MG63 (cell line): ENCODE measurements at regions not wholly inside any gene's neighbourhood (a gene's known extent, or its start where the extent isn't known, plus 50 kb on each side); places are given as distances from the start of the nearest gene placed in this dataset.
"Not testable (repeated sequence)": the region's sequence is repeated elsewhere in the genome, so short reads cannot be mapped to it uniquely, and the experiment has no call there.

Experiments
- DNase-seq: peaks from one replicate; pipeline ENCODE4 v3.0.0-alpha.2; 2020
- H3K27me3 ChIP-seq: fragments of 250-450 bp; sonication (Bioruptor Pico); 2 replicates; pipeline ENCODE4 v1.5.1; 2020; ENCODE audit warnings: mild to moderate bottlenecking, moderate library complexity
- H3K36me3 ChIP-seq: fragments of 250-450 bp; sonication (Bioruptor Pico); 2 replicates; pipeline ENCODE4 v1.5.1; 2020; ENCODE audit warnings: mild to moderate bottlenecking, moderate library complexity
- H3K4me3 ChIP-seq: fragments of 250-450 bp; sonication (Bioruptor Pico); 2 replicates; pipeline ENCODE4 v1.5.1; 2020; ENCODE audit warnings: mild to moderate bottlenecking, moderate library complexity
- H3K9me3 ChIP-seq: fragments of 250-450 bp; sonication (Bioruptor Pico); 2 replicates; pipeline ENCODE4 v1.5.1; 2020; ENCODE audit warnings: mild to moderate bottlenecking, moderate library complexity

GRCh38 chr13:56755181-56755935 lies 385.4 kb upstream of the PRR20A start:
- H3K27me3 ChIP-seq = no peaks in the 10 kb centered on the region
- H3K9me3 ChIP-seq = no peaks in the 10 kb centered on the region
- no peak for DNase-seq
- no peaks in the 10 kb centered on the region for H3K36me3 ChIP-seq
- no peak overlapping the region for H3K4me3 ChIP-seq

DNA sequence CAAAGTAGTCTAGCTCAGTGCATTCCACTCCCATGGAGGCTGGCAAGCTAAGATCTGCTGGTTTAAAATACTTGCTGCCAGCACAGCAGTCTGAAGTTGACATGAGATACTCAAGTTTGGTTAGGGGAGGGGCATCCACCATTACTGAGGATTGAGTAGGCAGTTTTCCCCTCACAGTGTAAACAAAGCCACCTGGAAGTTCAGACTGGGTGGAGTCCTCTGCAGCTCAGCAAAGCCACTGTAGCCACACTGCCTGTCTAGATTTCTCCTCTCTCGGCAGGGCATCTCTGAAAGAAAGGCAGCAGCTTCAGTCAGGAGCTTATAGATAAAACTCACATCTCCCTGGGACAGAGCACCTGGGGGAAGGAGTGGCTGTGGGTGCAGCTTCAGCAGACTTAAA lies 377.4 kb upstream of the PRR20A start:
- H3K36me3 ChIP-seq, H3K4me3 ChIP-seq, H3K9me3 ChIP-seq, H3K27me3 ChIP-seq, DNase-seq: not testable (repeated sequence)

GRCh38 chr13:56773148-56773547 lies 367.6 kb upstream of the PRR20A start:
- H3K9me3 ChIP-seq = no peaks in the 10 kb centered on the region
- no peak overlapping the region for H3K4me3 ChIP-seq
- no peak for DNase-seq
- no peaks in the 10 kb centered on the region for H3K27me3 ChIP-seq
- no peaks in the 10 kb centered on the region for H3K36me3 ChIP-seq

DNA sequence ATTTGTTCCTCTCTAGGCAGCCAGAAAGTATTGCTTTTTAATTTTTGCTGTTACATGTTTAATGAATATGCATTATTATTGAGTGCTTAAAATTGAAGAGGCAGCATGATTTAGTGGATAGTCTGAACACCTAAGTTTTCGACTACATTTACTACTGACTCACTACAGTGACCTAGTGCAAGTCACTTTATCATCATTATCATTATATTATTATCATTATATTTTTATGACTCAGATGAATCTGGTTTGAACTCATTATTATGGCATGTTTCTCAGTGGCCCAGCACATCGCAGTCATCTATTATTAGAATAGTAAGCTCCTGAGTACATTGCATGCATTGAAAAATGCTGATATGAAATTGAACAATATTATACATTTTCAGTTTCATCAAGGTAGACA lies 351.2 kb upstream of the PRR20A start:
- DNase-seq = no peak
- no peaks in the 10 kb centered on the region for H3K9me3 ChIP-seq
- H3K4me3 ChIP-seq = no peak overlapping the region
- H3K27me3 ChIP-seq = no peaks in the 10 kb centered on the region
- H3K36me3 ChIP-seq = no peaks in the 10 kb centered on the region

DNA sequence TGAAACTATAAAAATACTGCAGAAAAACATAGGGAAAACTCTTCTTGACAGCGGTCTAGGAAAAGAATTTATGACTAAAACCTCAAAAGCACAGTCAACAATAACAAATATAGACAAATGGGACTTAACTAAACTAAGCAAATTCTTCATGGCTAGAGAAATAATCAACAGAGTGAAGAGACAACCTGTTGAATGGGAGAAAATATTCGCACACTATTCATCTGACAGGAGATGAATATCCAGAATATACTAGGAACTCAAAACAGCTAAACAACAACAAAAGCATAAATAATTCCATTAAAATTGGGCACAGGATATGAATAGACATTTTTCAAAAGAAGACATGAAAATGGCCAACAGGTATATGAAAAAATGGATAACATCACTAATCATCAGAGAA lies 303.6 kb upstream of the PRR20A start:
- no peaks in the 10 kb centered on the region for H3K9me3 ChIP-seq
- DNase-seq = no peak
- no peaks in the 10 kb centered on the region for H3K27me3 ChIP-seq
- H3K36me3 ChIP-seq = no peaks in the 10 kb centered on the region
- no peak overlapping the region for H3K4me3 ChIP-seq

DNA sequence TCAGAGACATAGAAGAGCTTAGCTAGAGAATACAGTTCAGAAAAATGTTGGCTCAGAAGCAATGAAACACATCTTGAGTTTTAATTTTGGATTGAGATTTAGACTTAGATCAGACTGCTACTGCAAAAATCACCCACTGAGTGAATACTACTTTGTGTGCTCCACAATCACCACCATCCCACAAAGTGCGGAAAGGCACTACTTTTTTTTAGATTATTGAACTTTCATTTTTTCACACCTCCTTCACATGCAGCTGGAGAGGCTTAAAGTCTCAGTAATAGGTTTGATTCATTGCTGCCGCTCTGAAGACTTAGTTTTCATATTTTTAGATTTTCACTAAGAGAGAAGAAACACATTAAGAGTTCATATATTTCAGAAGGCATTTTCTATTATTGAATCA lies 289.9 kb upstream of the PRR20A start:
- no peak overlapping the region for H3K4me3 ChIP-seq
- no peaks in the 10 kb centered on the region for H3K27me3 ChIP-seq
- H3K9me3 ChIP-seq = no peaks in the 10 kb centered on the region
- DNase-seq = no peak
- H3K36me3 ChIP-seq = no peaks in the 10 kb centered on the region

DNA sequence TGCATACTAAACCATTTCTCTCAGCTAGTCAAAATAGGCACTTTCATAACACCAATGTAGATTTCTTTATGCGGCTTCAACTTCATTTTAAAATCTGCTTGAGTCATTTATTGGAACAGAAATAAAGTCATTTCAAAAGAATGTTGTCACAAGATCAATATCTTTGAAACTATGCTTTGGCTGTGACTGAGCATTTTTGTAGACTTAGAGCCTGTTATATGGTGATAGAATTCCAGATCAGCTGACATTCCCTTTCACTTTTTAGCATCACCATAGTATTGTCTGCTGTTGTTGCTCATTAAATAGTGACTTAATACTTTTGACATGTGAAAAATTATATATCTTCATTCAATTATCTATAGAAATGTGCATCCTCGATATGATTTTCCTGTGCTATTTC lies 279.2 kb upstream of the PRR20A start:
- no peaks in the 10 kb centered on the region for H3K27me3 ChIP-seq
- no peaks in the 10 kb centered on the region for H3K9me3 ChIP-seq
- no peak overlapping the region for H3K4me3 ChIP-seq
- no peaks in the 10 kb centered on the region for H3K36me3 ChIP-seq
- no peak for DNase-seq

- Histone ChIP-seq H3K9me3 (no peaks in the 10 kb centered on the region), H3K36me3 (no peaks in the 10 kb centered on the region), H3K27me3 (no peaks in the 10 kb centered on the region), H3K4me3 (no peak overlapping the region)
- DNase-seq = no peak
Observed at GRCh38 chr13:56864451-56864850, 276.3 kb upstream of the PRR20A start.

GRCh38 chr13:56865416-56865815 lies 275.3 kb upstream of the PRR20A start:
- no peaks in the 10 kb centered on the region for H3K36me3 ChIP-seq
- no peak for DNase-seq
- H3K9me3 ChIP-seq = no peaks in the 10 kb centered on the region
- H3K27me3 ChIP-seq = no peaks in the 10 kb centered on the region
- H3K4me3 ChIP-seq = no peak overlapping the region

- no peaks in the 10 kb centered on the region for H3K9me3 ChIP-seq
- no peak overlapping the region for H3K4me3 ChIP-seq
- no peaks in the 10 kb centered on the region for H3K36me3 ChIP-seq
- DNase-seq = no peak
- no peaks in the 10 kb centered on the region for H3K27me3 ChIP-seq
Observed at GRCh38 chr13:56869671-56870070, 271.0 kb upstream of the PRR20A start.

DNA sequence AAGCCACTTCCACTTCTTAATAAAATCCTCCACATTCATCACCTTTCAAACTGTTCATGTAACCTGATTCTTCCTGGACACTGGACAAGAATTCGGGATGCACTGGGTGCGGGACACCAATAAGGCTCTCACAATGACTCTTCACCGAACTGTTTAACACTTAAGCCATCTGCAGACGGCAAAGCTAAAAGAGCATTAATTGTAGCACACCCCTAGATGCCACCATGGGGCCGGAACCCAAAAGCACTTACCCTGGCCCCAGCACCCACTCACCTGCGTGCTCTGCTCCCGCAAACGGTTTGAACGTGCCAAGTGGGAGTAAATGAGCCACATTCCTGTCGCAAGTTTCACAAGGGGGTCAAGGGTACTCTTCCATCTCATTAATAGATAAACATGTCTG lies 254.3 kb upstream of the PRR20A start:
- Histone ChIP-seq H3K27me3 (no peaks in the 10 kb centered on the region), H3K9me3 (no peaks in the 10 kb centered on the region), H3K4me3 (no peak overlapping the region), H3K36me3 (no peaks in the 10 kb centered on the region)
- DNase-seq = no peak

GRCh38 chr13:56888455-56888854 lies 252.3 kb upstream of the PRR20A start:
- no peaks in the 10 kb centered on the region for H3K9me3 ChIP-seq
- H3K36me3 ChIP-seq = no peaks in the 10 kb centered on the region
- no peaks in the 10 kb centered on the region for H3K27me3 ChIP-seq
- DNase-seq = no peak
- no peak overlapping the region for H3K4me3 ChIP-seq

DNA sequence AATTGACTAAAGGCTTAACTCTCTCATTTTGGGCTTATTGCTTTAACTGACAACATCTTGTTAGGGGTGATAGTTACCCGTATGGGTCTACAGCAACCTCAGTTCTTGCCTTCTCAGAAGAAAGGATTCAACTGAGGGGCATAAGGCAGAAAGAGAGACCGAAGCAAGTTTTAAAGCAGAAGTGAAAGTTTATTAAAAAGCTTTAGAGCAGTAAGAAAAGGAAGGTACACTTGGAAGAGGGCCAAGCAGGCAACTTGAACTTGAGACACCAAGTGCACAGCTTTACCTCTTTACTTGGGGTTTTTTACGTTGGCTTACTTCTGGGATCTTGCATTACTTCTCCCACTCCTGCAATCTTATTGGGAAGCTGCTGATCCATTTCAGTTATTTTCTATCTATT lies 246.9 kb upstream of the PRR20A start:
- no peaks in the 10 kb centered on the region for H3K9me3 ChIP-seq
- no peak overlapping the region for H3K4me3 ChIP-seq
- no peak for DNase-seq
- no peaks in the 10 kb centered on the region for H3K27me3 ChIP-seq
- H3K36me3 ChIP-seq = no peaks in the 10 kb centered on the region

DNA sequence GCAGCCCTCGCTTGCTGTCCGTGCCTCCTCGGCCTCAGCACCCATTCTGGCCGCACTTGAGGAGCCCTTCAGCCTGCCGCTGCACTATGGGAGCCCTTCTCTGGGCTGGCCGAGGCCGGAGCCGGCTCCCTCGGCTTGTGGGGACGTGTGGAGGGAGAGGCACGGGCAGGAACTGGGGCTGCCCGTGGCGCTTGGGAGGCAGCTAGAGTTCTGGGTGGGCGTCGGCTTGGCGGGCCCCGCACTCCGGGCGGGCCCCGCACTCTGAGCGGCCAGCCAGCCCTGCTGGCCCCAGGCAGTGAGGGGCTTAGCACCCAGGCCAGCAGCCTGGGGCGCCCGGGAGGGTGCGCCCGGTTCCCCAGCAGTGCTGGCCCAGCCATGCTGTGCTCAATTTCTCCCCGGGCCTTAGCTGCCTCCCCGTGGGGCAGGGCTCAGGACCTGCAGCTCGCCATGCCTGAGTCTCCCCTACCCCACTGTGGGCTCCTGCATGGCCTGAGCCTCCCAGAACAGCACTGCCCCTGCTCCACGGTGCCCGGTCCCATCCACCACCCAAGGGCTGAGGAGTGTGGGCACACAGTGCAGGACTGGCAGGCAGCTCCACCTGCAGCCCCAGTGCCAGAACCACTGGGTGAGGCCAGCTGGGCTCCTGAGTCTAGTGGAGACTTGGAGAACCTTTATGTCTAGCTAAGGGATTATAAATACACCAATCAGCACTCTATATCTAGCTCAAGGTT lies 240.0 kb upstream of the PRR20A start:
- Histone ChIP-seq H3K9me3 (no peaks in the 10 kb centered on the region), H3K36me3 (no peaks in the 10 kb centered on the region), H3K4me3 (no peak overlapping the region), H3K27me3 (no peaks in the 10 kb centered on the region)
- no peak for DNase-seq

GRCh38 chr13:56902276-56902675 lies 238.4 kb upstream of the PRR20A start:
- Histone ChIP-seq H3K4me3 (no peak overlapping the region), H3K27me3 (no peaks in the 10 kb centered on the region), H3K36me3 (no peaks in the 10 kb centered on the region), H3K9me3 (no peaks in the 10 kb centered on the region)
- no peak for DNase-seq

GRCh38 chr13:56903710-56904282 lies 236.9 kb upstream of the PRR20A start:
- Histone ChIP-seq H3K27me3 (no peaks in the 10 kb centered on the region), H3K36me3 (no peaks in the 10 kb centered on the region), H3K4me3 (no peak overlapping the region), H3K9me3 (no peaks in the 10 kb centered on the region)
- no peak for DNase-seq

DNA sequence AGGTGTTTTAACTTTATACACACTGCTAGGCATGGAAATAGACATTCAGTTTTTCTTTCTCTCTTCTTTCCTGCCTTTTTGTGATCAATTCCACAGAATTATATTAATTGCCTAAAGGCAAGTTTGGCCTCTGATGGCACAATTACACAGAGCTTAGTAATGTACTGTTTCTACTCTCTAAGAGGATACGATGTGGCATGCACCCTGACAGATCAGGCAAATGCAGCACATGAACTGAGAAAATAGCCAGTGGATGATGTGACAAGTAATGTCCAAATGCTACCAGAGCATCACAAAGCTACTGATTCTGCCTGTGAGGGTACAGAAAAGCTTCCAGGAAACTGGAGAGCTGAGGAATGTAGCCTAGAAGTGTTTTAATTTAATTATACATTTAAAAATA lies 233.8 kb upstream of the PRR20A start:
- no peak overlapping the region for H3K4me3 ChIP-seq
- no peaks in the 10 kb centered on the region for H3K36me3 ChIP-seq
- no peaks in the 10 kb centered on the region for H3K27me3 ChIP-seq
- no peak for DNase-seq
- H3K9me3 ChIP-seq = no peaks in the 10 kb centered on the region

- DNase-seq = no peak
- no peaks in the 10 kb centered on the region for H3K9me3 ChIP-seq
- no peaks in the 10 kb centered on the region for H3K27me3 ChIP-seq
- H3K36me3 ChIP-seq = no peaks in the 10 kb centered on the region
- no peak overlapping the region for H3K4me3 ChIP-seq
Observed at GRCh38 chr13:56907766-56908165, 233.0 kb upstream of the PRR20A start.
